Fibroblast of lung (primary cell): ENCODE measurements at regions not wholly inside any gene's neighbourhood (a gene's known extent, or its start where the extent isn't known, plus 50 kb on each side); places are given as distances from the start of the nearest gene placed in this dataset.

Experiments
- CTCF ChIP-seq, 2 donors: IDR thresholded peaks in 1 of 2; conservative IDR thresholded peaks in 1 of 2; 1 replicate in 1 of 2; 2 replicates in 1 of 2; pipeline ENCODE4 v1.5.1; 2011 to 2012; ENCODE audit warnings: low read length in 2 of 2, control low read depth in 1 of 2, inconsistent platforms in 1 of 2, low read depth in 1 of 2, mild to moderate bottlenecking in 1 of 2
- EZH2 ChIP-seq: IDR thresholded peaks from 2 replicates; pipeline ENCODE4 v1.5.1; 2012; ENCODE audit warnings: low read length, control low read depth, mild to moderate bottlenecking; ENCODE audit errors: missing control alignments

GRCh38 chr3:5429517-5429890, 242.0 kb downstream of the EDEM1 start:
- no peak for TF ChIP-seq CTCF (conservative IDR thresholded peaks at IDR 0.05 in 1 of 2, IDR thresholded peaks at IDR 0.05 in 1 of 2; ENCODE audit: low read depth in 1 of 2, low read length in 2 of 2)
- no peak for TF ChIP-seq EZH2
